Neural progenitor cell (in vitro differentiated cells): ENCODE measurements at regions not wholly inside any gene's neighbourhood (a gene's known extent, or its start where the extent isn't known, plus 50 kb on each side); places are given as distances from the start of the nearest gene placed in this dataset.

ENCODE experiments used
- DNase-seq: peaks from one replicate; pipeline ENCODE4 v3.0.0-alpha.2; 2016; ENCODE audit warnings: low spot score
- H2AFZ ChIP-seq: fragments of 200-600 bp; sonication (generic); replicated peaks from 2 replicates; pipeline ENCODE4 v1.6.1; 2016; ENCODE audit warnings: antibody characterized with exemption
- H3F3A ChIP-seq: fragments of 200-600 bp; sonication (generic); 2 replicates; pipeline ENCODE4 v1.6.1; 2016; ENCODE audit warnings: antibody characterized with exemption, low read depth
- H3K27ac ChIP-seq: fragments of 200-600 bp; sonication (generic); 2 replicates; pipeline ENCODE4 v1.5.1; 2016; ENCODE audit warnings: mild to moderate bottlenecking
- H3K27me3 ChIP-seq: fragments of 200-600 bp; sonication (generic); 2 replicates; pipeline ENCODE4 v1.6.1; 2016; ENCODE audit warnings: mild to moderate bottlenecking, moderate library complexity
- H3K36me3 ChIP-seq: fragments of 200-600 bp; sonication (generic); 2 replicates; pipeline ENCODE4 v1.5.1; 2016
- H3K4me1 ChIP-seq: fragments of 200-600 bp; sonication (generic); 2 replicates; pipeline ENCODE4 v1.6.1; 2016; ENCODE audit warnings: mixed run types
- H3K4me2 ChIP-seq: fragments of 200-600 bp; sonication (generic); 2 replicates; pipeline ENCODE4 v1.6.1; 2016
- H3K4me3 ChIP-seq: fragments of 200-600 bp; sonication (generic); 2 replicates; pipeline ENCODE4 v1.5.1; 2016
- H3K79me2 ChIP-seq: fragments of 200-600 bp; sonication (generic); 2 replicates; pipeline ENCODE4 v1.6.1; 2016; ENCODE audit warnings: low read depth
- H3K9ac ChIP-seq: fragments of 200-600 bp; sonication (generic); 2 replicates; pipeline ENCODE4 v1.6.1; 2016
- H3K9me3 ChIP-seq: fragments of 200-600 bp; sonication (generic); 2 replicates; pipeline ENCODE4 v1.5.1; 2016; ENCODE audit warnings: low read depth
- H4K20me1 ChIP-seq: fragments of 200-600 bp; sonication (generic); 2 replicates; pipeline ENCODE4 v1.6.1; 2016; ENCODE audit warnings: low read depth
- H3K27ac Mint-ChIP-seq: 3 replicates; pipeline ENCODE4 v1.8.0; 2021; ENCODE audit warnings: mixed read lengths
- H3K27me3 Mint-ChIP-seq: 2 replicates; pipeline ENCODE4 v1.8.0; 2022; ENCODE audit warnings: low read depth, mild to moderate bottlenecking, inconsistent platforms, moderate library complexity, mixed read lengths; ENCODE audit not compliant: insufficient read depth
- H3K36me3 Mint-ChIP-seq: 3 replicates; pipeline ENCODE4 v1.8.0; 2021; ENCODE audit warnings: mixed read lengths
- H3K4me1 Mint-ChIP-seq: 3 replicates; pipeline ENCODE4 v1.8.0; 2021; ENCODE audit warnings: mixed read lengths
- H3K4me3 Mint-ChIP-seq: 3 replicates; pipeline ENCODE4 v1.8.0; 2021; ENCODE audit warnings: mild to moderate bottlenecking, moderate library complexity, mixed read lengths
- H3K9me3 Mint-ChIP-seq: 3 replicates; pipeline ENCODE4 v1.8.0; 2020; ENCODE audit warnings: mixed read lengths
- CTCF ChIP-seq: fragments of 200-600 bp; sonication (generic); IDR thresholded peaks from 2 replicates; pipeline ENCODE4 v1.5.1; 2017; ENCODE audit warnings: antibody characterized with exemption, mild to moderate bottlenecking
- EZH2 ChIP-seq: fragments of 200-600 bp; sonication (generic); IDR thresholded peaks from 2 replicates; pipeline ENCODE4 v1.6.1; 2017; ENCODE audit warnings: antibody characterized with exemption, mild to moderate bottlenecking, moderate library complexity
- EZH2phosphoT487 ChIP-seq: fragments of 200-600 bp; sonication (generic); IDR thresholded peaks from 2 replicates; pipeline ENCODE4 v1.6.1; 2017; ENCODE audit warnings: antibody characterized with exemption

- H3K4me1 Mint-ChIP-seq: no peaks in the 10 kb centered on the region
- H3K4me3 Mint-ChIP-seq: no peak overlapping the region
- no peaks in the 10 kb centered on the region for H3K27me3 ChIP-seq
- no peaks in the 10 kb centered on the region for H3K9me3 ChIP-seq
- H2AFZ ChIP-seq: no peak overlapping the region
- H4K20me1 ChIP-seq: no peaks in the 10 kb centered on the region
- no peak overlapping the region for H3K4me3 ChIP-seq
- no peak for TF ChIP-seq EZH2
- no peak for TF ChIP-seq EZH2phosphoT487
- no peak for TF ChIP-seq CTCF
- H3K4me2 ChIP-seq: no peak overlapping the region
- no peaks in the 10 kb centered on the region for H3K79me2 ChIP-seq
- no peak overlapping the region for H3K9ac ChIP-seq
- H3K36me3 ChIP-seq: no peaks in the 10 kb centered on the region
- no peaks in the 10 kb centered on the region for H3K27me3 Mint-ChIP-seq
- no peaks in the 10 kb centered on the region for H3K4me1 ChIP-seq
- no peak overlapping the region for H3K27ac Mint-ChIP-seq
- no peaks in the 10 kb centered on the region for H3K36me3 Mint-ChIP-seq
- DNase-seq: no peak
- no peak overlapping the region for H3K27ac ChIP-seq
- H3F3A ChIP-seq: no peaks in the 10 kb centered on the region
- H3K9me3 Mint-ChIP-seq: no peaks in the 10 kb centered on the region
These were observed 357.8 kb upstream of the USP9Y start for GRCh38 chrY:12343211-12343610.

GRCh38 chrY:12348181-12348580, 352.9 kb upstream of the USP9Y start:
- H3K27ac Mint-ChIP-seq: no peak overlapping the region
- Histone ChIP-seq H3K36me3 (no peaks in the 10 kb centered on the region), H4K20me1 (no peaks in the 10 kb centered on the region), H3F3A (no peaks in the 10 kb centered on the region), H3K4me3 (no peak overlapping the region), H2AFZ (no peak overlapping the region), H3K9ac (no peak overlapping the region), H3K4me1 (no peaks in the 10 kb centered on the region), H3K9me3 (no peaks in the 10 kb centered on the region), H3K79me2 (no peaks in the 10 kb centered on the region), H3K27me3 (no peaks in the 10 kb centered on the region), H3K27ac (no peak overlapping the region), H3K4me2 (no peak overlapping the region)
- H3K36me3 Mint-ChIP-seq: no peaks in the 10 kb centered on the region
- TF ChIP-seq CTCF (no peak), EZH2 (no peak), EZH2phosphoT487 (no peak)
- H3K27me3 Mint-ChIP-seq: no peaks in the 10 kb centered on the region
- DNase-seq: no peak
- no peak overlapping the region for H3K4me3 Mint-ChIP-seq
- no peaks in the 10 kb centered on the region for H3K4me1 Mint-ChIP-seq
- no peaks in the 10 kb centered on the region for H3K9me3 Mint-ChIP-seq

- H4K20me1 ChIP-seq: no peaks in the 10 kb centered on the region
- no peaks in the 10 kb centered on the region for H3F3A ChIP-seq
- no peaks in the 10 kb centered on the region for H3K9me3 Mint-ChIP-seq
- no peak overlapping the region for H2AFZ ChIP-seq
- H3K27me3 Mint-ChIP-seq: no peaks in the 10 kb centered on the region
- H3K4me1 Mint-ChIP-seq: no peaks in the 10 kb centered on the region
- no peak overlapping the region for H3K4me3 Mint-ChIP-seq
- no peak overlapping the region for H3K4me2 ChIP-seq
- DNase-seq: no peak
- no peak overlapping the region for H3K27ac Mint-ChIP-seq
- no peak overlapping the region for H3K9ac ChIP-seq
- no peaks in the 10 kb centered on the region for H3K36me3 Mint-ChIP-seq
- no peaks in the 10 kb centered on the region for H3K36me3 ChIP-seq
- no peaks in the 10 kb centered on the region for H3K79me2 ChIP-seq
- no peaks in the 10 kb centered on the region for H3K27me3 ChIP-seq
- no peaks in the 10 kb centered on the region for H3K9me3 ChIP-seq
- H3K4me1 ChIP-seq: no peaks in the 10 kb centered on the region
- no peak overlapping the region for H3K27ac ChIP-seq
- TF ChIP-seq EZH2 (no peak), EZH2phosphoT487 (no peak), CTCF (no peak)
- no peak overlapping the region for H3K4me3 ChIP-seq
These were observed 343.8 kb upstream of the USP9Y start for GRCh38 chrY:12357204-12357603.

- H3K9ac ChIP-seq: no peak overlapping the region
- no peak for DNase-seq
- no peak overlapping the region for H3K4me3 ChIP-seq
- H3K27ac Mint-ChIP-seq: no peak overlapping the region
- no peaks in the 10 kb centered on the region for H3K4me1 Mint-ChIP-seq
- no peaks in the 10 kb centered on the region for H3K36me3 Mint-ChIP-seq
- H3K79me2 ChIP-seq: no peaks in the 10 kb centered on the region
- H3K36me3 ChIP-seq: no peaks in the 10 kb centered on the region
- no peaks in the 10 kb centered on the region for H3F3A ChIP-seq
- H3K9me3 Mint-ChIP-seq: no peaks in the 10 kb centered on the region
- no peaks in the 10 kb centered on the region for H3K27me3 Mint-ChIP-seq
- no peaks in the 10 kb centered on the region for H3K4me1 ChIP-seq
- no peak overlapping the region for H2AFZ ChIP-seq
- H3K27me3 ChIP-seq: no peaks in the 10 kb centered on the region
- no peaks in the 10 kb centered on the region for H4K20me1 ChIP-seq
- TF ChIP-seq EZH2: no peak
- H3K4me3 Mint-ChIP-seq: no peak overlapping the region
- no peaks in the 10 kb centered on the region for H3K9me3 ChIP-seq
- H3K27ac ChIP-seq: no peak overlapping the region
- H3K4me2 ChIP-seq: no peak overlapping the region
These were observed 343.4 kb upstream of the USP9Y start for GRCh38 chrY:12357655-12358054.
